Globus pallidus (tissue), 1 donor: ENCODE measurements at regions not wholly inside any gene's neighbourhood (a gene's known extent, or its start where the extent isn't known, plus 50 kb on each side); places are given as distances from the start of the nearest gene placed in this dataset.
"Not testable (repeated sequence)": the region's sequence is repeated elsewhere in the genome, so short reads cannot be mapped to it uniquely, and the experiment has no call there.

Experiments
- DNase-seq: peaks from one replicate; pipeline ENCODE4 v3.0.0-alpha.2; 2015; ENCODE audit warnings: low spot score

GRCh38 chr13:85216576-85216975 lies 582.6 kb downstream of the SLITRK6 start:
- no peak for DNase-seq

GRCh38 chr13:85212692-85213091 lies 586.5 kb downstream of the SLITRK6 start:
- DNase-seq: no peak

- DNase-seq: no peak
Measured at GRCh38 chr13:85204668-85205344, 594.4 kb downstream of the SLITRK6 start.

- no peak for DNase-seq
Measured at GRCh38 chr13:85197431-85197830, 601.8 kb downstream of the SLITRK6 start.

DNA sequence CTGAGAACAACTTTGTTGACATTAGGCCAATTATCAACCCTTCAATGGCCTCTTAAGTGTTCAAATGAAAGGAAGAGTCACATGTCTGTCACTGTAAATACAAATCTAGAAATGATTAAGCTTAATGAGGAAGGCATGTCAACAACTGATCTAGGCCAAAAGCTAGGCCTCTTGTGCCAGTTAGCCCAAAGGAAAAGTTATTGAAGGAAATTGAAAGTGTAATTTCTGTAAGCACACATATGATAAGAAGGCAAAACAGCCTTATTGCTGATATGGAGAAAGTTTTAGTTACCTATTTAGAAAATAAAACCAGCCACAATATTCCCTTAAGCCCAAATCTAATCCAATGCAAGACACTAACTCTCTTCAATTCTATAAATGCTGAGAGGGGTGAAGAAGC lies 604.7 kb downstream of the SLITRK6 start:
- DNase-seq: no peak

GRCh38 chr13:85191996-85192718 lies 607.1 kb downstream of the SLITRK6 start:
- no peak for DNase-seq

- no peak for DNase-seq
Measured at GRCh38 chr13:85186356-85187045, 612.7 kb downstream of the SLITRK6 start.

DNA sequence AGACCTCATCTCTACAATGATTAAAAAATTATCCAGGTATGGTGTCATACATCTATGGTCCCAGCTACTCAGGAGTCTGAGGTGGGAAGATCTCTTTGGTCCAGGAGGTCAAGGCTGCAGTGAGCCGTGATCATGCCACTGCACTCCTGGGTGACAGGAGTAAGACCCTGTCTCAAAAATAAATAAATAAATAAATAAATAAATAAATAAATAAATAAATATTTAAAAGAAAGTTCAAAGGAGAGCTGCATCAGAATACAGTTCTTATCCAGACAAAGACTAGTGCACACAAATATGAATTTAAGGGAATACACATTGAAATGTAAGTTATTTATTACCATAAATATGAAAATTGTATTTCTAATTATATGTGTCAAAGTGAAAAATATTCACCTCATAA lies 624.9 kb downstream of the SLITRK6 start:
- no peak for DNase-seq

DNA sequence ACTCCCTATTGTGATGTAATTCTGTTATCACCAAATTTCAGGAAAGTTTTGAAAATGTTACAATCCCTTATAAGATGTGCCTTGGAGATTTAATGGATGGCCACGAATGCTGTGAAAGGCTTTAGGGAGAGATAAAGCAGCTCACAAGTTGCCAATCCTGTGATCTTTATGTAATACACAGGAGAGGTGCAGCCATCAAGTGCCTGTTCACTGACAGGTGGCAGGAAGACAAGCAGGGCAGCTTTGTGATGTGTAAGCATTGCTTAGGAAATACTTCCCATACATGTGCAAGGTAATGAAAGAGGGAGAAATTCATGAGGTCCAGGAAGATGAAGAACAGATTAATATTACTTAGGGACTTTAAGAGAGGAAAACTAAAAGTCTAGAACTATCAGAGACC lies 628.8 kb downstream of the SLITRK6 start:
- DNase-seq: no peak

GRCh38 chr13:85166891-85167290 lies 632.3 kb downstream of the SLITRK6 start:
- DNase-seq: no peak

DNA sequence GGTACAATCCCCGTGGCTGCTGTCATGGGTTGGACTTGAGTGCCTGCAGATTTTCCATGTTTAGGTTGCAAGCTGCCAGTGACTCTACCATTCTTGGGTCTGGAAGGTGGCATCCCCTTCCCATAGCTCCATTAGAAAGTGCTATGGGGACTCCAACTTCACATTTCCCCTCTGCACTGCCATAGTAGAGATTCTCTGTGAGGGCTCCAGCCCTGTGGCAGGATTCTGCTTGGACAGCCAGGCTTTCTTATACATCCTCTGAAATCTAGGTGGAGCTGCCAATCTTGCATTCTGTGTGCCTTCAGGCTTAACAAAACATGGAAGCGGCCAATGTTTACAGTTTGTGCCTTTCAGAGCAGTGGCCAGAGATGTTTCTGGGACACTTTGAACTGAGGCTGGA lies 636.2 kb downstream of the SLITRK6 start:
- no peak for DNase-seq

DNA sequence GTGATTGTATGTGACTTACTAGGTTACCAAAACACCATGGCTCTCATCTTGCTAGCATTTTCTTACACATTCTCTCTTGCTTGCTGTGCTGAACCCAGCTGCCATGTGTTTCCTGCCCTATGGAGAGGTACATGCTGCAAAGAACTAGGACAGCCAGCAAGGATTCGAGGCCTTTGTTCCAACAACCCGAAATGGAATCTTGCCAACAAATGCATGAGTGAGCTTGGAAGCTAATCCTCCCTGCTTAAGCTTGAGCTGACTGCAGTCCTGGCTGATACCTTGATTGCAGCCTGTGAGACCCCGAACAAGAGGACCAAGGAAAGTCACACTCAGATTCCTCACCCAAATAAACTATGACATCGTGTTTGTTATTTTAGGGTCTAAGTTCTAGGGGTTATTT lies 651.2 kb downstream of the SLITRK6 start:
- peak; percentile 2 for DNase-seq

DNA sequence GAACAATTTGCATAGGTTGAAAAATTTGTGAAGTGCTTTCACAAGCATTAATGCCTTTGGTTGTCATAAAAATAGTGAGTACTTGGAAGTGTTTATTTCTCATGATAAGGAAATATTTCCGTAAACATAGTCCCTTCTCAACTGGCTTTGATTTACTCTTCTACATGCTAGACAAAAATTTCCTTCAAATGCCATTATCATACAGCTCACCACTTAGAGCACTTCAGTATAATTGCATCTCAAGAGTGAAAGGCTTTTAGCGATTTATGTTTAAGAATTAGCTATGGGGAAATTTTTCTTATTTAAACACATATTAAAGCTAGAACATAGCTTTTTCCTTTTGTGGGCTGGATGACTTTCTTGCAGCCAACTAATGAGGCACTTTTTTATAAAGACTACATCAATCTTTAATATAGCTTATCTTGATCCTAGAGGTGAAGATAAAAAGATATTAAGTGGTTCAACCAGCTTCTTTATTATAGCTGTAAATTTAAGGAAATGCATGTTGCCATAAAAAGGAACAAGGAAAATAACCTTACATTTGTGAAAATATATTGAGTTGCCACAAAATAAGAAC lies 656.8 kb downstream of the SLITRK6 start:
- DNase-seq: no peak

GRCh38 chr13:85141401-85141800 lies 657.8 kb downstream of the SLITRK6 start:
- no peak for DNase-seq

DNA sequence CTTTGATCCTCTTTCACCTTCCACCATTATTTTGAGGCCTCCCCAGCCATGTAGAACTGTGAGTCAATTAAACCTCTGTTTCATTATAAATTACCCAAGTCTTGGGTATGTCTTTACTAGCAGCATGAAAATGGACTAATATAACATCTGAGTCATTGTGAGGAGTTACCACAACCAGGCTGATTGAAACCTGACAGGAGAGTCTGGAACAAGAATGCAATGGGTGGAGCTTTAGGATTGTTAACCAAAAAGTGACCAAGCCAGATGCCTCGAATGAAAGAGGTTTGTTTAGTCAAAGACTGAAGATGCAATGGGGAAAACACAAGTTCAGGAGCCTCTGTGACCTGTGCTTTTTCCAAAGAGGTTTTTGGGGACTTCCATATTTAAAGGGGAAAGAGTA lies 659.0 kb downstream of the SLITRK6 start:
- no peak for DNase-seq

DNA sequence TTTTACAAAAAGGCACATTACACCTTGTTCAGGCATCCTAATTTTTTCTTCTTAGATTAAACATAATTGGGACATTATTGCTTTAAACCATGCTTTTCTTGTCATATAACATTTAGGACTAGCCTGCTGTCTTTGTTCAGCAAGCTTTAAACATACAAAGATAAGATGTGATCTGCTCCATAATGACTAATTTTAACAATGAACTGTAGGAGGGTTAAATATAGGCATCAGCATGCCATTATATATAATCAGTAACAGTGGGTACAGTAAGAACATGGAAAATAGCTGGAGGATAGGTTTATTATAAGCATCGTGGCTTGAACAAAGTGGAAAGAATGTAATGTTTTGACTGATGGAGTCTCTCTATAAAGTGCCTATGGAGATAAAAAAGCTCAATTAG lies 661.7 kb downstream of the SLITRK6 start:
- DNase-seq: no peak

GRCh38 chr13:85132986-85133385 lies 666.2 kb downstream of the SLITRK6 start:
- DNase-seq: no peak

DNA sequence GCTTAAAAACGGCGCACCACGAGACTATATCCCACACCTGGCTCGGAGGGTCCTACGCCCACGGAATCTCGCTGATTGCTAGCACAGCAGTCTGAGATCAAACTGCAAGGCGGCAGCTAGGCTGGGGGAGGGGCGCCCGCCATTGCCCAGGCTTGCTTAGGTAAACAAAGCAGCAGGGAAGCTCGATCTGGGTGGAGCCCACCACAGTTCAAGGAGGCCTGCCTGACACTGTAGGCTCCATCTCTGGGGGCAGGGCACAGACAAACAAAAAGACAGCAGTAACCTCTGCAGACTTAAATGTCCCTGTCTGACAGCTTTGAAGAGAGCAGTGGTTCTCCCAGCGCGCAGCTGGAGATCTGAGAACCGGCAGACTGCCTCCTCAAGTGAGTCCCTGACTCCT lies 675.7 kb downstream of the SLITRK6 start:
- DNase-seq: not testable (repeated sequence)

- no peak for DNase-seq
Measured at GRCh38 chr13:85108356-85108755, 690.9 kb downstream of the SLITRK6 start.

DNA sequence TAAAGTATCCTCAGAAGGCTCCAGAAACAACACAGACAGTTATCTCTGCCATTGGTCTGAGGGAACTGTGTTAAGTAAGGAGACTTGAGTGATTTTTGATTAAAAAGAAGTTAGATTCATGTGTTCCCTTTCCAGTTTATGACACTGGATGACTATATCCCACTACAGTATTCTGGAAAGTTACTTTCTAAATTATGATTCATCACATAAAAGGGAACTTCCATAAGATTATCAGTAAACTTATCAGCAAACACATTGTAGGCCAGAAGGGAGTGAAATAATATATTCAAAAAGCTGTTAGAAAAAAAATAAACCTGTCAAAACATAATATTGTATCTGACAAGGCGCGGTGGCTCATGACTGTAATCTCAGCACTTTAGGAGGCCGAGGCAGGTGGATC lies 700.0 kb downstream of the SLITRK6 start:
- no peak for DNase-seq

DNA sequence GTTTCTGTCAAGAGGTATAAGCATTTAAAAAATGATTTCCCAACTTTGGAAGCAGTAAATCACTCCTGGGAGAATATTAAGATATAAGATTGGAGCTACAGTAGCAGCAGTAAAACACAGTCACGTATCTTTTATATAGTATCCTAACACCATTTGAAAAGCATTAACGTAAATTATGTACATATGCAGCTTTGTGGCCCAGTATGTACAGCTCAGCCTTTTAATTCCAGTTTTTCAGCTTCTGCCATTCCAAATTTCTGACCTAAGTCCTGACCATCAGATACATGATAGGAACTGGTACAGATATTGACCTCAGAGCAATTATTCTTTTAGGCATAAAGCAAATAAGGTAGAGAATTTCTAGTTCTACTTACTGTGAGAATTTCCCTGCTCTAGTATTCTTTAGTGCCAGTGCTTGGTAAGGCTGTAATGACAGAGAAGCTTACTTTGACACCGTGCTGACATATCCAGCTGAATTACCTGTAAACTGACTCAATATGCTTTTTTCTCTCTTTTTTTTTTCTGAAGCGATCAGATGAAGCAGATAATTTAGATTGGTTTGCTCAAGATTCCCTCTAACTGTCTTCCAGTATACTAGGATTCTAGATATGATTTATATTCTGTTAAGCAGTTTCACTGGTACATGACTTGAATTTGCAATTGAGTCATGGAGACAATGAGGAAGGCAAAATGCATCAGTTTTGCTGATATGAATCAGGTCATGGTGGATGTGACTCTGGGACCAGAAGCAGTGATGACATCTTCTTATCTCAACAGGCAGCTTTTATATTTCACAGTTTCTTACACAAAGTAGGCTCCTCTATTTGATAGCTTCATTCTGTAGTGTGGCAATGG lies 703.6 kb downstream of the SLITRK6 start:
- DNase-seq: no peak

GRCh38 chr13:85093808-85094207 lies 705.4 kb downstream of the SLITRK6 start:
- no peak for DNase-seq
